HG02623 (cell line): ENCODE measurements at regions not wholly inside any gene's neighbourhood (a gene's known extent, or its start where the extent isn't known, plus 50 kb on each side); places are given as distances from the start of the nearest gene placed in this dataset.
A peak's percentile ranks its signal among the peaks of the same experiment; 100 is the strongest.

Experiments used
- ATAC-seq: cut with Tn5 transposase; IDR thresholded peaks from one replicate; pipeline ENCODE4 v1.9.1; 2021; ENCODE audit warnings: moderate library complexity; ENCODE audit not compliant: unreplicated experiment

DNA sequence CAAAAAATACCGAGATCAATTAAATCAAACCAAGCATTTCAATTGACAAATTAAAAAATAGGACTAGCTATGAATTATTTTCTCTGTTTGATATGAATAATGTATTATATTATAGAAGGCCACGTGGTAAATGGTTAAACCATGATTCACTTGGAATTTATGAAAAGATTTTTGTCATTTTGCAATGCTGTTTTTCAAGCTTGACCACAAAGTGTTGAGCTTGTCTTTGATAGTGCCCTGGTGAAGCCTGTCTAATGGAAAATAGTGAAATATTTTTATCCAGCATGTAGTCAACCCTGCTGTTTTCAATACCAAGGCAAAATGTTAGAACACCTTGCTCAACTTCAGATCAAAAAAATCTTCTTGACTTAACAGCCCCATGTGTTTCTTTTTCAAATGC lies 288.0 kb upstream of the PRMT6 start:
- ATAC-seq, result no peak

DNA sequence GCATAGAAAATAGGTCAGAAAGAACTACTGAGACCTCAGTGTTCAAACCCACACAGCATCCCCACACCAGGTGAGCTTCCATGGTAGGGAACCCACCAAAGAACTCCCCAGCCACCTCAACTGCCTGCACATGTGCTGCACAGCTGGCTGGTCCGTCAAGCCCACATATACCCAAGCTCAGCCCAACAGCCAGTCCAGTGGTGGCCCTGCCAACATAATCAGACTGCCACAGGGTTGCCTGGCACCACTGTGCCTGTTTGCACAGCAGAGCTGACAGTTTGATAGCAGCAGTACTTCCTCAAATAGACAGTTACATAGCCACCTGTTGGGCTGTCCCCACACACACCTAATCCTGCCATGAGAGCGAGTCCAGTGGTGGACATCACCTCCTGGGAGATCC lies 283.3 kb upstream of the PRMT6 start:
- ATAC-seq, result no peak

DNA sequence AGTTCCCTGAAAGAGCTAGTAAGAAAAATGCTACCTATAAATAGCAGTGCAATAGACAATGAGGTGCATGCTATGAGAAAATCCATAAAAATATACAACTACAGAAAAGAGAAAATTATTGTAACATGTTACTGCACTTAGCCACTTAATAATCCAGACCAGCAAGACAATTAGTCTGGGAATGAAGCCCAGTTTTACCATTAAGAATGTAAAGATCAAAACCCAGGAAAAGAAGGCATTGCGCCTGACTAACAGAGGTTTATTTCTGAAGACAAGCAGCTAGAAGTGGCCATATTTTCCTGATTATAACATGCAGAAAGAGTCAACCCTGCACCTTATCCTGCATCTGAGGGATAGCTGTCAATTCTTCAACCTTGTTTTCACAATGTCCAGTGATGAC lies 276.4 kb upstream of the PRMT6 start:
- ATAC-seq, result no peak

DNA sequence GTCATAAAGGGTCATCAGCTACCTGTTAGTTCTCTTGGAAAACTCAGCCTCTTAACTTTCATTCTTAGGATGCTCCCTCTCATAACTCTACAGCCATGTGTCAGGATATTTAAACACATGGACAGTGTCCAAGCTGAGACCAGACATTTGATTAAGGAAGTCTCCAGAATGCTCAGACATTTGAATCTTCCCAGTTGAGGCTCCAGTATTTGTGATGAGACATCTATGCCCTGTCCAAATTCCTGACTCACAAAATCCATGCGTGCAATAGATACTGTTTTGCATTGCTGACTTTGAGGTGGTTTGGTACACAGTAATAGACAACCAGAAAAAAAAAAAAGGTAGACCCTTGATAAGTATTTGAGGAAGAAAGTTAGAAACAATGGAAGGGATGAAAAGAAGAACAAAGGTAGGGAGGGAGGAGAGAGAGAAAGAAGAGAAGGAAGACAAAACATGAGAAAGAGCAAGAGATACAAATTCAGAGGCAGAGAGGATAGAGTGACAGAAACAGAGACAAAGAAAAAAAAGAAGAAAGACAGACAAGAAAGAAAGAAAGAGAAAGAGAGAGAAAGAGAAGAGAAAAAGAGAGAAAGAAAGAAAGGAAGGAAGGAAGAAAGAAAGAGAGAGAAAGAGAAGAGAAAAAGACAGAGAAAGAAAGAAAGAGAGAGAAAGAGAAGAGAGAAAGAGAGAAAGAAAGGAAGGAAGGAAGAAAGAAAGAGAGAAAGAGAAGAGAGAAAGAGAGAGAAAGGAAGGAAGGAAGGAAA lies 275.5 kb upstream of the PRMT6 start:
- ATAC-seq, result no peak

DNA sequence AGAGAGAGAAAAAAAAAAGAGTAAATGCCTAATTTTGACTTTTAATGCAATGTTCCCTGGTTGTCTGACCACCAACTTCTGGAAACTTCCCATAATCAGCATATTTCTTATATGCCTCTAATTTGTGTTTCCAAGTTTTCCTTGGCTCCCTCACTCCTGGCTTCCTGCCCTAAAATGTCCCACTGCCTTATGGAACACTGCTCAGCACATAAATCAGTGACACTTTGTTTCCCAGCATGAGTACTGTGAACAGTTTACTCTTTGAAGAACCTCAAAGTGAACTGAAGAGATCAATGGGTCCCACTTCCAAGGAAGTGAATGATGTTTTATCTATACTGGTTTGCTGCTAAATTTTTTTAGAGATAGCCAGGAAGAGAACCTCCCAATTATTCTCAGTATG lies 271.3 kb upstream of the PRMT6 start:
- ATAC-seq, result no peak

DNA sequence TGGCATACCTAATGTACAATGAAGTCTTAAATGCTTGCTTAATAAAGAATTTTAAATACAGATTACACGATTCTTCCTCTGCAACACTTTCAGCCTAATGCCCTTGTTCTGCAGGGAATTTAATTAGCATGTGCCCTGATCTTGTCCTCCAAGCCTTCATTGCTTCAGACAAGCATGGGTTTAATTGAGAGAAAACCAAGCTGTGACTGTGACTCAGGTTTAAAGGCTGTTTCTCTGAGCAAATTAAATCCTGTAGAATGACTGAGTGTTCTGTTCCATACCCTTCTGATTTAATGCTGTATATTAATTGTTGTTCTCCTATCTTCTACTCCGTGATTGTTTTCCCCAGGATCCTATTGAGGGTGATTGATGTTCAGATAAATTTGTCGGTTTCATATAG lies 269.0 kb upstream of the PRMT6 start:
- ATAC-seq, result no peak

DNA sequence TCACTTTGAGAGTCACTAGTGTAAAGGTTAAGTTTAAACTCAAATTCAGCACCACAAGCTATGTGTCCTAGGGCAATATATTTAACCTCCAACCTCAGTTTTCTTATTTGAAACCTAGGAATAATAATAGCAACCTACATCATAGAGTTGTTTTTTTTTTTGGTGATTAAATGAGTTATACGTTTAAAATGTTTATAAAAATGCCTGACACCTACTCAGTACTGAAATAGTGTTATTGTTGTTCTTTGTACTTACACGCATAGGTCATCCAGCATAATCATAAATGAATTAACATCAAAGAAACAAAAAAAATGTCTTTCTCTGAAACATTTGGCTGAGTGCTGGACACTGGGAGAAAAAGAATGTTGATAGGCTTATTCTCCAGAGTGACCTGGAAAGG lies 266.8 kb upstream of the PRMT6 start:
- no peak for ATAC-seq

DNA sequence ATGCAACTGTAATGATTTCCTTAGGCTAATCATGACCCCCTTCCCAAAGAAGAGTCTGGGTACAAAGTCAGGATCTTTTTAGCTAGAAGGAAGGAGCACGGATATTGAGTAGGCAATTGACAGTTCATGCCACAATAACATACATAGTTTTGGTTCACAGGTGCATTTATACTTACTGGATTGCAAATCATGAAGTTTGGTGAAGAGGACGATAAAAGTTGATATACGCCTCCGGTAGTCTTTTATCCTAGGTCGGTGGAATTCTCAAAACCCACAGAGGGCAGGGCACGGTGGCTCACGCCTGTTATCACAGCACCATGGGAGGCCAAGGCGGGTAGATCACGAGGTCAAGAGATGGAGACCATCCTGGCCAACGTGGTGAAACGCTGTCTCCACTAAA lies 265.4 kb upstream of the PRMT6 start:
- ATAC-seq, result no peak

DNA sequence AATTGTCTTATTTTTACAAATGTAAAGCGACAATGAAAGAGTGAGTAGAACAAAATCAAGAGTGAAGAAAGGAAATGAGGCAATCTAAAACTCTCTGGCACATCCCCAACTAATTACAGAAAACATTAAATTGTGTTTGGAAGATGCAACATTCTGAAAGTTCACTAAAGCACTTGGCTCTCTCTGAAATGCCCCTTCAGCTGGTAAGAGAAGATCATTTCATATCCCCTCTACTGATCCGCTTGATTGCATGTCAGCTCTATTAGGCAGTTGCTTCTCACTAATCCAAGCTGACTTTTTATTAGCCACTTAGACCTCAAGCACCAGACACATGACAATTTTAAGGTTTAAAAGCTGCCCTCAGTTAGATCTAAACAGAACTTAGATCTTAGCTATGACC lies 262.8 kb upstream of the PRMT6 start:
- ATAC-seq, result no peak

DNA sequence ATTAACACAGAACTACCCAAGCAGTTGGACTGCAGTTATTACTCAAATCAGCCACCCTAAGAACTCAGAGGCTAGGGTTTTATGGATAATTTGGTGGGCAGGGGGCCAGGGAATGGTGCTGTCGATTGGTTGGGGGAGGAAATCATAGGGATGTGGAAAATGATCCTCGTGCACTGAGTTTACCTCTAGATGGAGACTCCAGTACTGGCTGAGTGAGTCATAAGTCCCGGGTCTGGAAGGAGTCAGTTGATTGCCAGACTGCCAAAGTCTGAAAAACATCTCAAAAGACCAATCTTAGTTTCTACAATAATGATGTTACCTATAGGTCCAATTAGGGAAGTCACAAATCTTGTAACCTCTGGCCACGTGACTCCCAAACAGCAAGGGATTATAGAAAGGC lies 257.5 kb upstream of the PRMT6 start:
- no peak for ATAC-seq

DNA sequence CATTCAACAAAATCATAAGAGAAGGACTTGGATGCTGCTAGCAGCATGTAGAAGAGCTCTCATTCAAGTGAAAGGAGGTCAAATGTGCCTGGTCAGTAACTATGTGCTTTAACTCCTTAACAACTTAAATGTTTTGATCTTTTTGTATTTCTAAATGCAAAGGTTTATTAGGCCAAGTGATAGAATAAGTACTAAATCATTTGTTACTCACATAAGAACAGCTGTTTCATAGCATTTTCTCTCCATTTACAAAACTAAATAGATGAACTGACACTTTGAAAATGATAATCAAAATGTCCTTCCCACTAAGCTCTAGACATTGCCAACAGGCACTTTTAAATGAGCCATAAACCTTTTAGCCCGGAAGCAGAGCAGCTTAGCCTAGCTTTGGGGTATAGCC lies 254.3 kb upstream of the PRMT6 start:
- ATAC-seq, result no peak

DNA sequence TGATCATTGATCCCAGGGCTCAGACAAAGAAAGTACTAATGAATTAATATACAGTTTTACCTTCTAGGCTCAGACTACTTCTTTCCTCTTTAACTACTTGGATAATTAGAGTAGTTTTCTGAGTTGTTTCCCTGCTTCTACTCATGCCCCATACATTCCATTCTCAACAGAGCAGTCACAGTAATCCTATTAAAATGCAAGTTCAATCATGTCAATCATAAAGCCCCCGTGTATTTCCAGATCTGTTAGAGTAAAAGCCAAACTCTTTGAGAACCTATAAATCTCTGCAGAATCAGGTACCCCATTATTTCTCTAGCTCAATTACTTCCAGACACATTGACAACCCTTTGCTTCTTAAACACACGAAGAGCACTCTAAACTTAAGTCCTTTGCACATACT lies 242.1 kb upstream of the PRMT6 start:
- no peak for ATAC-seq

DNA sequence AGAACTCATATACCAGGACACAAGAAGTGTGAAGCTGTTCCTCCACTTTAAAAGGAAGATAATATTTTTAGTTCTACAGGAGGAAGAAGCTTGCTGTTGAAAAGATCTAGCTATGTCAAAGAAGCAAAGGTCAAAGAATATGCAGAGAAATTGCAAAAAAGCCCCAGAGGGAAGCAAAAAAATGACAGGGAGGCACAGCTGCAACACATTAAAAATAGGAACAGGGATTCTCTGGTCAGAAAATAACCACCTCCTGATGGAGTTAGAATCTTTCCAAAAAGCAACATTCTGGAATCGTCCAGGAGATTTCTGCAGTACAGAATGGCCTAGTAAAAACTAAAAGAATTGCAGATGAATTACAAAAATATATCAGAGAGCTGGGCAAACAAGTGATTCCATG lies 238.9 kb upstream of the PRMT6 start:
- no peak for ATAC-seq

DNA sequence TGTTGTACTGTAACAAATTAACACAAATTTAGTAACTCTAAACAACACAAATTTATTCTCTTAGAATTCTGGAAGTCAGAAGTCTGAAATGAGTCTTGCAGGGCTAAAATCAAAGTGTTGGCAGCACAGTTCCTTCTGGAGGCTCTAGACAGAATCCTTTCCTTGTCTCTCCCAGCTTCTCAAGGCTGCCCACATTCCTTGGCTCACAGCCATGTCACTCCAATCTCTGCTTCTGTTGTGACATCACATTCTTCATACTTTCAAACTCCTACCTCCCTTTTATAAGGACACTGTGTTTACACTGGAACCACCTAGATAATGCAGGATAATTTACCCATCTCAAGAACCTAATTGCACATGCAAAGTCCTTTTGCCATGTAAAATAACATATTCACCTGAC lies 225.0 kb upstream of the PRMT6 start:
- no peak for ATAC-seq

DNA sequence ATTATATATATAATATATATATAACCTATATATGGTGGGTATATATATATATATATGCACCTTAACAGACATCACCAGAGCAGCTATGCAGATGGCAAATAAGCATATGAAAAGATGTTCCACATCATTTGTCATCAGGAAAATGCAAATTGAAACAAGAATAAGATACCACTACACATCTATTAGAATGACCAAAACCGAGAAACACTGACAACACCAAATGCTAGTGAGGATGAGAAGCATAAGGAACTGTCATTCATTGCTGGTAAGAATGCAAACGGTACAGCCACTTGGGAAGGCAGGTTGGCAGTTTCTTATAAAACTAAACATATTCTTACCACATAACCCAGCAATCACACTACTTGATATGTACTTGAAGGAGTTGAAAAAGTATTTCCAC lies 219.8 kb upstream of the PRMT6 start:
- ATAC-seq, result no peak

DNA sequence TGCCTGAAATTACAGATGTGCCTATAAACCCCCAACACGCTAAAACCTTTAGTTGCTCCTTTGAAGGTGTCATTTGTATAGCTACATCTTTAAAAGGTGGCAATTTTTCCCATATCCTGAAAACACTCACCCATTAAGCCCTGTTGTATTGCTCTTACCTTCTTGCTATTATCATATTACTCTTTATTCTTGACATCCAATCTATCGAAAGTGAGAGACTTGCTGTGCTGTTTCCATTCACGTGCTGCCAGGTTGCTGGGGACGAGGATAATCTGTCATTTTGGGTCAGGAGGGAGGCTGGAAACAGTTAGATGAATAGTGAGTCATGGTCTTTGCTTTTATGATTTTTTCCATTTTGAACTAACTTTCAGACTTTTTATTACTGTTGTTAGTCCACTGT lies 213.0 kb upstream of the PRMT6 start:
- ATAC-seq, result no peak

DNA sequence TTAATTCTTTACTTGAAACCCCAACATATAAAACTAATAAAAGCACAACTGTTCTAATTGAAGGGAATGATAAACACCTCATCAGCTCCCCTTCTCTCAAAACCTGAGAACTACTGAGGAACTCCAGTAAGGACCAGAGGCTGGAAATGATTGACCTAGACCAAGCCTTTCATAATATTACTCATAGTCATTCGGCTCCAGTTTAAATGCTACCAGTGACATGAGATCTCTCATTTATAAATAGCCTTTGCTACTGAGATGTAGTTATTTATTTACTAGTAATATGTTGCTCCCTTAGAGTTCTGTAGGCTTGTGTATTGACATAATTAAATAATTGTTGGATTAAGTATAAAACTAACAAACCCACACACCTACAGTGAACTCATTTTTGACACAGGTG lies 209.8 kb upstream of the PRMT6 start:
- peak; percentile 92 for ATAC-seq

DNA sequence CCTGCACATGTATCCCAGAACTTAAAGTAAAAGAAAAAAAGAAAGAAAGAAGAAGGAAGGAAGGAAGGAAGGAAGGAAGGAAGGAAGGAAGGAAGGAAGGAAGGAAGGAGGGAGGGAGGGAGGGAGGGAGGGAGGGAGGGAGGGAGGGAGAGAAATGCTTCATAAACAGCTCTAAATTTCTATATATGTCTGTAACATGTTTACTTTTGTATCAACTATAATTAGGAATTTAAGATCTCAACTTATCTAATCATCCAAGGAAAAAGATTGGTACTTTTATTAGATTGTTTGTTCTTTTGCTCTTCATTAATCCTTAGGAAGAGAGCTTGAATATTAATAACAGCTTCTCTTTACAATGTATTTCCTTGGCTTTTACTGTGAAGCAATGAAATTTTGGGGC lies 195.4 kb upstream of the PRMT6 start:
- ATAC-seq, result no peak

DNA sequence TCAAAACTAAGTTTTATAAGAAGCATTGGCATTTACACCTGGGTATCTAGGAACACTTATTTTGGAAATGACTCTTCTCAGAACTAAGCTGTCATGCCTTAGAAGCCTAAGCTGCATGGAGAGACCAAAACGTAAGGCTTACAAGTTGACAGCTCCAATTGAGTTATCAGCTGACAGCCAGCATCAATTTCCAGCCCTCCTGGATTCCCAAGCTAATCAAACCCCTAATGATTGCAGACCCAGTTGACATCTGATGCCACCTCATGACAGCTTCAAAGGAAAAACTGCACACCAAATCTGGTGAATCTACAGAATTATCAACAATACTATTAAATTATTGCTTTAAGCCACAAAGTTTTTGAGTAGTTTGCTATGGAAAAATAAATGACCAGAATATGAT lies 187.6 kb upstream of the PRMT6 start:
- no peak for ATAC-seq

DNA sequence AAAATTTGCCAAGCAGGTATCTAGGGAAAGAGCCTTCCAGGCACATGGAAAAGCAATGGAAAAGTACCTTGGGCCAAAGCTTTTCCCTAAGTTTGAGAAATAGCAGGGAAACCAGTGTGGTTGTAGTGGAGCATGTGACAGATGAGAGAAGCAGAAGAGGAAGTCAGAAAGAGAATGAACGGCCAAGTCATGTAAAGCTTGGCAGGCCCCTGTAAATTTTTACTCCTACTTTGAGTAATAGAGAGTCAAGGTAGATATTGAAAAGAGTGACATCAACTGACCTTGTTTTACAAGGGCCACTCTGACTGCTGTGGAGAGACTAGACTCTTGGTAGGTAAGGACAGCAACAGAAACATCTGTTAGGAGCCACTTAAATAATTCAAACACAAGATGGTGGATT lies 180.9 kb upstream of the PRMT6 start:
- ATAC-seq, result no peak

DNA sequence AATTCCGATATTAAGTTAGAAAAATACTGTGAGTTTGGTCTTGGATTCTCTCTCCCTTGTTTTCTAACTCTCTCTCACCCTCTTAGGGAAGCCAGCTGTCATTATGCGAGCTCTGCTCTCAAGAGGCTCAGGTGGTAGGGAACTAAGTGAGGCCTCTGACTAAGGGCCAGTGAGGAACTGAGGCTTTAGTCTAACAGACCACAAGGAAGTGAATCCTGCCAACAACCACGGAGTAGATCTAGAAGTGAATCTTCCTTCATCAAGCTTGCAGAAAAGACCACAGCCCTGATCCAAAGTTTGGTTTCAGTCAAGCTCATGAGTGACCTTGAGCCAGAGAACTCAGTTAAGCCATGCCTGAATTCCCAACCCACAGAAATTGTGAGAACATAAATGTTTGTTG lies 180.1 kb upstream of the PRMT6 start:
- ATAC-seq, result peak; percentile 63

DNA sequence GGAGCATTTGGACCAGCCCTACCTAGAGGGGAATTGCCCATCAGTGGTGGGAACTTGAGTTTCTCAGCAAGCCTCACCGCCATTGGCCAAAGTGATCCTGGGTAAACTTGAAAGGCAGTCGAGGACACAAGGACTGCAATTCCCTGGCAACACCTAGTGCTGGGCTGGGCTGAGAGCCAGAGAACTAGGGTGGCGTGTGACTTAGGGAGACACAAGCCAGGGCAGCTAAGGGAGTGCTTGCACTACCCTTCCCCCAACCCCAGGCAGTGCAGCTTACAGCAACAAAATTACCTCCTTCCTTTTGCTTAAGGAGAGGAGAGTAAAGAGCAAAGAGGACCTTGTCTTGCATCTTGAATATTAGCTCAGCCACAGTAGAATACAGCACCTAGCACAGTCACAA lies 176.9 kb upstream of the PRMT6 start:
- no peak for ATAC-seq

DNA sequence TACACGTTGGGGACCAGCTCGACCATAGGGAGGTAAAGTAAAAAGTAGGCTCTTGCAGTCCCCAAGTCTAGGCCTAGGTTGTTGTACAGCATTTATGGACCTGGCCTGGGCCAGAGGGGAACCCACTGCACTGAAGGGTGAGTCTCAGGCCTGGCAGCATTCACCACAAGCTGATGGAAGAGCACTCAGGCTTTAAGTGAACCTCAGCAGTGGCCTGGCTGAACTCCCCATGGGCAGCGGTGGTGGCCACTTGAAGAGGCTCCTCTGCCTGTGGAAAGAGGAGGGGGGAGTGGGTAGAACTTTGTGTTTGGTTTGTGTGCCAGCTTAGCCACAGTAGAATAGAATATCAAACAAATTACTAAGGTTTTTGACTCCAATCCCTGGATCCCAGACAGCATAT lies 176.2 kb upstream of the PRMT6 start:
- no peak for ATAC-seq

DNA sequence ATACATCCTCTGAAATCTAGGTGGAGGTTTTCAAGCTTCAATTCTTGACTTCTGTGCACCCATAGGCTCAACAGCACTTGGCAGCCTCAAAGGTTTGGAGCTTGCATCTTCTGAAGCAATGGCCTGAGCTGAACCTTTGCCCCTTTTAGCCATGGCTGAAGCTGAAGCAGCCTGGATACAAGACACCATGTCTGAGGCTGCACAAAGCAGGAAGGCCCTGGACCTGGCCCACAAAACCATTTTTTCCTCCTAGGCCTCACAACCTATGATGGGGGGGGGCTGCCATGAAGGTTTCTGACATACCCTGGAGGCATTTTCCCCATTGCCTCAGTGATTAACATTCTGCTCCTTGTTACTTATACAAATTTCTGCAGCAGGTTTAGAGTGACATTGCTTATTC lies 173.3 kb upstream of the PRMT6 start:
- no peak for ATAC-seq
